GM19467 (cell line): ENCODE measurements at regions not wholly inside any gene's neighbourhood (a gene's known extent, or its start where the extent isn't known, plus 50 kb on each side); places are given as distances from the start of the nearest gene placed in this dataset.
"Not testable (repeated sequence)": the region's sequence is repeated elsewhere in the genome, so short reads cannot be mapped to it uniquely, and the experiment has no call there.

ENCODE experiments used
- ATAC-seq: cut with Tn5 transposase; IDR thresholded peaks from one replicate; pipeline ENCODE4 v1.9.1; 2021; ENCODE audit warnings: mild to moderate bottlenecking, moderate library complexity; ENCODE audit not compliant: unreplicated experiment

GRCh38 chr16:72464597-72465368, 292.8 kb upstream of the PMFBP1 start:
- ATAC-seq = no peak

DNA sequence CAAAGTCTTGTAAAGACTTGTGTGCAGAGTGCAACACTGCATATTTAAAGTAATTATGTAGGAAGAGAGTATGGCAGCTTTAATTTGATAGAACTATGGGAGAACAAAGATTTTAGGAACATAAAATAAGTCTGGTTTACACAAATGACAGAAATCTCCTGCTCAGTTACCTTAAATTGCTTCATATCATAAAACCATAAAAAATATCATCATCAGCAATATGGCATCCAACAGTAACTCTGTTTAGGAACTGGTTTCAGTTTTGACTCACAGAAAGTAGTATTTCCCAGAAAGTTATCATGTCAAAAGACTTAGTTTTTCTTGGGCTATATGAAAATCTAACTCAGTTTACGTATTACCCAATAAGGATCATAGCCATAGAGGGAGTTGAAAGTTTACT, 292.1 kb upstream of the PMFBP1 start:
- no peak for ATAC-seq

DNA sequence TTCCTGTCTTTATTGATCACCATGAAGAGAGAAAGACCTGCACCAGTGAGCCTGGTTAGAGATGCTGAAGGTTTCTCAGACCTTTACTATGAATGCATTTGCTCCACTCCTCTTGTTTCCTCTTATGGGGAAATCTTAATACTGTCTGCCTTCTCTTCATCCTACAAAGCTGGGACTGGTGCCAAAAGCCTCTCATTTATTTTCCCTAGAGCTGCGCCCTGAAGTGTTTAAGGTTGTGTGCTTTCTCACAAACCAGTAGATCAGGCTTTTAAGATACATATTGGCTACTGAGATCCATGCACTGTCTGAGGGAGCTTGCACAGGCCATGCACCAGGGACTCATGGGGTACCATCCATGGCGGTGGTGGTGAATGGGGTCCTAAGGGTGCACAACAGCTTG, 286.1 kb upstream of the PMFBP1 start:
- ATAC-seq = no peak

DNA sequence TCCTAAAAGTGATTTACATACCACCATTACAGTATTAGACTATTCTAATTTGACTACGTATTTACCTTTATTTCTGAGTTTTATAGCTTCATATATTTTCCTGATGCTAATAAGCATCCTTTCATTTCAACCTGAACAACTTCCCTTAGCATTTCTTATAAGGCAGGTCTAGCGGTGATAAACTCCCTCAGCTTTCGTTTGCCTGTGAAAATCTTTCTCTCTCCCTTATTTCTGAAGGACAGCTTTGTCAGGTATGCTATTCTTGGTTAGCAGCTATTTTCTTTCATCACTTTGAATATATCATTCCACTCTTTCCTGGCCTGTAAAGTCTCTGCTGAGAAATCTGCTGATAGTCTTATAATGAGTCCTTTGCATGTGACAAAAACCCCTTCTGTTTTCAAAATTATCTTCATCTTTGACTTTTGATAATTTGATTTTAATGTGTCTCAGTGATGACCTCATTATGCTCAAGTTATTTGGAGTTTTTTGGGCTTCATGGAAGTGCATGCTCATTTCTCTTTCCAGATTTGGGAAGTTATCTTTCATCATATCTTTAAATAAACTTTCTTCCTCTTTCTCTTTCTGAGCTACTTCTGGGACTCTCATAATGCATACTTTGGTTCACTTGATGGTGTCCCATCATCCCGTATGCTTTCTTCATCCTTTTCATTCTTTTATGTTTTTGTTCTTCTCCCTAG, 285.4 kb upstream of the PMFBP1 start:
- no peak for ATAC-seq

DNA sequence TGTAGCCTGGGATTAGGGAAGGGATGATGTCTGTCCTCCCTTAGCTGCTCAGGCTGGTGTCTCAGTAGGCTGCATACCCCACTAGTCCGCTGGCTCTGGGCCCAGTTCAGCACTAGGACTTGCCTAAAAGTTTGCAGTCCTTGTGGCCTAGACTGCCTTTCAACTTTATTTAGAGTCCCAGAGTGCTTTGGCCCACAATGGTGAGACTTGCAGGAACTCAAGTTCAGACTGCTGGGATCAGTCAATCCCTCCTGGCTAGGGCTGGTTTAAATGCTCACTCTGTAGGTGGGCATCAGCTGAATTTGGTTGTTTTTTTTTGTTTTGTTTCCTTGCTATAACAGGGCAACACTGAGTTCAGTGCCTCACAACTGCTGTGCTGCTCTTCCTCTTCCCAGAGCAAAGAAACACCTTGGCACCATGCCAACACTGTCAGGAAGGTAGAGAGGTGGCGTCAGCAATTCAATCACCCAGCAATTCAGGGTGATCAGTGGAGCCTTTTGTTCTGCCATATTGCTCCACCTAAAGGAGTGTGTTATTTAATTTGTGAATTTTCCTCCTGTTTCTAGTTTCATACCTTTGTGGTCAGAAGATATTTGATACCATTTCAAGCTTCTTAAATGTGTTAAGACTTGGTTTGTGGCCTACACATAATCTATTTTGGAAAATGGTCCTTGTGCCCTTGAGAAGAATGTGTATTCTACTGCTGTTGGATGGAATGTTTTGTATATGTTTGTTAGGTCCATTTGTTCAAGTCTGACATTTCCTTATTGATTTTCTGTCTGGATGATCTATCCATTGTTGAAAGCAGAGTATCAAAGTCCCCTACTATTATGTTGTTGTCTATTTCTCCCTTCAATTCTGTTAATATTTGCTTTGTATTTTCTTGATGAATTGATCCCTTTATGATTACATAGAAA, 284.0 kb upstream of the PMFBP1 start:
- ATAC-seq = no peak

DNA sequence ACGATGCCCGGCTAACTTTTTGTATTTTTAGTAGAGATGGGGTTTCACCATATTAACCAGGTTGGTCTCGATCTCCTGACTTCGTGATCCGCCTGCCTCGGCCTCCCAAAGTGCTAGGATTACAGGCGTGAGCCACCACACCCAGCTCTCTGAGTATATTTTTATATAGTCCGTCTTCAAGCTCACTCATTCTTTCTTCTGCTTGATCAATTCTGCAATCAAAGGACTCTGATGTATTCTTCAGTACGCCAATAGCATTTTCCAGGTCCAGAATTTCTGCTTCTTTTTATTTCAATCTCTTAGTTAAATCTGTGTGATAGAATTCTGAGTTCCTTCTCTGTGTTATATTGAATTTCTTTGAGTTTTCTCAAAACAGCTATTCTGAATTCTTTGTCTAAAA, 281.9 kb upstream of the PMFBP1 start:
- ATAC-seq = not testable (repeated sequence)

DNA sequence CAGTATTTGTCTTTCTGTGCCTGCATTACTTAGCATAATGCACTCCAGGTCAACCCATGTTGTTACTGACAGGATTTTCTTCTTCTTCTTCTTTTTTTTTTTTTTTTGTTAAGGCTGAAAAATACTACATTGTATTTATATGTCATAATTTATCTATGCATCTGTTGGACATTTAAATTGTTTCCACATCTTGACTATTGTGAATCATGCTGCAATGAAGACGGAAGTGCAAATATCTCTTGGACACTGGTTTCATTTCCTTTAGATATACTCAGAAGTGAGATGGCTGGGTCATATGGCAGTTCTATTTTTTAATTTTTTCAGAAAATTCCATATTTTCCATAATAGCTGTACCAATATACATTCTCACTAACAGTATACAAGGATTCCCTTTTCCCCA, 272.7 kb upstream of the PMFBP1 start:
- ATAC-seq = no peak

- no peak for ATAC-seq
Observed at GRCh38 chr16:72443809-72444208, 271.9 kb upstream of the PMFBP1 start.

GRCh38 chr16:72442385-72443158, 270.6 kb upstream of the PMFBP1 start:
- ATAC-seq = no peak

DNA sequence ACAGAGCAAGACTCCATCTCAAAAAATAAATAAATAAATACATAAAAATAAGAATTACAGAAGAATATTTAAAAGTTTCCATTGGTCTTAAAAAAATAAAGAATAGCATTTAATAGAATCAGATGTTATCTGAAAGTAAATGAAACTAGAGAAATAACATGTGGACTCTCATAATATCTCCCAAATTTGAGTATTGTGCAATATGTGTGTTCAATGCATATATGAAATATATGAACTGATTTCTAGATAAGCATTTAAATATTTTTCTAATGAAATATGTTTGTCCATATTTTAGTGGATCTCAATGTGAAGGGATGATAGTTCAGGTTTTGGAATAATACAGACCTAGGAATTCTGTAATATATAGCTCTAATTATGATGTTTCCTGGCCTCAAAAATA, 265.9 kb upstream of the PMFBP1 start:
- ATAC-seq = no peak

GRCh38 chr16:72434159-72434558, 262.2 kb upstream of the PMFBP1 start:
- ATAC-seq = no peak

DNA sequence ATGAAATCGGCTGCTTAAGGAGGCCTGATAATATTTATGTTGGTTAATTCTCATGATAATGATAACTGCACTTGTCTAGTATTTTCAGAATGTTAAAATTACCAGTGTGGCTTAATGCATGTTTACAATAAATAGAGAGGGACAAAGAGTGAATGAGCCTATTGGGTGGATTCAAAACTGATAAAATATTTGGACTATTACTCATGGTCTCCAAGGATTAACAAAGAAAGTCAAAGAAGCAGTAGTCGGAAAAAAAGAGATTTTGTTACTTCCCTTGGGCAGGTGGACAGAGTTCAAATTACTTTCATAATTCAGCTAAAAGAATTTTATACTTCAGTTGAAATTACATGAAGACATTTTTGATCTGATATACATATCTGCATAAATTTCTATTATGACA, 258.2 kb upstream of the PMFBP1 start:
- no peak for ATAC-seq

GRCh38 chr16:72429671-72430081, 257.7 kb upstream of the PMFBP1 start:
- no peak for ATAC-seq

DNA sequence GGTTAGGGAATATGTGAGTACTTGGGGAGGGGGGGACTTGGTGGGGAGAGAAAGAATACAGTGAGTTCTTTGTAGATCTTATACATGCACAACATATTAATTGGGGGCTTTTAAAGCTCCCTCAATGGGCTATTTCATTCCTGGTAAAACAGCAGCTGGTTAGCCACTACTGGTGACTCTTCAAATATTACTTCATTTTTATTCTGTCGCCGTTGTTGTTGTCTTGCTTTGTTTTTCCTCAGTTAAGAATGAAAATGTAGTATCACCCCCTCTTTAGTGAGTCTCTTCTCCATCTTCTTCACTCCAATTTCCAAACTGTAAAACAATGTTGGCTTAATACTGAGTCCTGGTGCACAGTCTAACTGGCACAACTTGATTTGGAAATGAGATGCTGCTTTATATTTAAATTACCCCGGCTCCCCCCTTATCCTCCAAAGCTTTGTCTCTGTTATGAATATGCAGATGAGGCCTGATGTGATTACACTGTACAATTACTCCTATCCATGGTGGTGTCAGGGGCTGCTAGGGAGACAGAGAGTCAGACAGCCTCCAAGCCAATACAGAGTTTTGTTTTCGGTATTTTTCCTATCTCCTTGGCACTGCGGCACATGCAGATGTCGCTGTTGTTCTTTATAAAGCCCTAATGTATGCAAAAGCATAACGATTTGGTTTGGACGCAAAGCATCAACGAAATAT, 256.9 kb upstream of the PMFBP1 start:
- no peak for ATAC-seq

DNA sequence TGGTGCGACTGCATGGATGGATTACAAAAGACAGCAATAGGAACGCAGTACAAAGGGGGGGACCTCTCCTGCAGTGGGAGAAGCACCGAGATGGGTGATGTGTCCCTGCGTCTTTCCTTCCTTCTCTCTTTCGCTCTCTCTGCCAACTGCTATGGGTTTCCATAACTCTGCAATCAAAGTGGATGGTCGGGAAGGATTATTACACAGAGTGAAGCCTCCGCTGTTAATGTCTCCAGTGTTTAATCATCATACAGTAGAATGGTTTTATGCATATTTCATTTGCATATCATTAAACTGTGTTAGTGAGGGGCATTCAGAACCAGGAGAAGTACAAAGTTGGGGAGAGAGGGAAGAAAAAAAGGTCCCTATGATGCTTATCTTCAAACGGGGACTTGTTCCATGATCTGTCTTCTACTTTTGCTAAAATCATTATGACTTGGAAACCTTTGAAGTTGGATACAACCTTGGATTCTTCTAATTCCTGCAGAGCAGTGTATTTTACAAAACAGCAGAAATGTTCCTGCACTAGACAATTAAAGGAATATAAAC, 255.9 kb upstream of the PMFBP1 start:
- ATAC-seq = no peak

GRCh38 chr16:72427051-72427782, 255.3 kb upstream of the PMFBP1 start:
- no peak for ATAC-seq

DNA sequence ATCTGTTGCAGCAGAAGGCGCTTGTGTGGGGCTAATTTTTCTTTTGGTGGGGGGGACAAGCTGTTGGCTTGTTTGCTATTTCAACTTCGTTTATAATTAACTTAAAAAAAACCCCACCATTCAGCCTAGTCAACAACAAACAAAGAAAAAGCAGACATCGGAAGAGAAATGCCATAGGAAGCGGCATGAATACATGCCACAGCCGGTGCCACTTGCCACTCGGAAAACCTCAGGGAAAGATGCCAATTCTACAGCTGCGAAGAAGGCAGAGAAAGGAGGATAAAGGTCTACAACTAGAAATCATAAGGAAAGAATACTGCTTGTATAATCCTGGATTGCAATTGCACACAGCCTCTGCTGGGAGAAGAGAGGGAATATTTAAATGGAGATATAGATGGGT, 254.4 kb upstream of the PMFBP1 start:
- no peak for ATAC-seq

GRCh38 chr16:72425571-72426341, 253.8 kb upstream of the PMFBP1 start:
- no peak for ATAC-seq
